CMK (cell line): ENCODE measurements at regions not wholly inside any gene's neighbourhood (a gene's known extent, or its start where the extent isn't known, plus 50 kb on each side); places are given as distances from the start of the nearest gene placed in this dataset.

ENCODE experiments used
- DNase-seq: peaks from one replicate; pipeline ENCODE4 v3.0.0-alpha.2; 2010; ENCODE audit warnings: low read depth

DNA sequence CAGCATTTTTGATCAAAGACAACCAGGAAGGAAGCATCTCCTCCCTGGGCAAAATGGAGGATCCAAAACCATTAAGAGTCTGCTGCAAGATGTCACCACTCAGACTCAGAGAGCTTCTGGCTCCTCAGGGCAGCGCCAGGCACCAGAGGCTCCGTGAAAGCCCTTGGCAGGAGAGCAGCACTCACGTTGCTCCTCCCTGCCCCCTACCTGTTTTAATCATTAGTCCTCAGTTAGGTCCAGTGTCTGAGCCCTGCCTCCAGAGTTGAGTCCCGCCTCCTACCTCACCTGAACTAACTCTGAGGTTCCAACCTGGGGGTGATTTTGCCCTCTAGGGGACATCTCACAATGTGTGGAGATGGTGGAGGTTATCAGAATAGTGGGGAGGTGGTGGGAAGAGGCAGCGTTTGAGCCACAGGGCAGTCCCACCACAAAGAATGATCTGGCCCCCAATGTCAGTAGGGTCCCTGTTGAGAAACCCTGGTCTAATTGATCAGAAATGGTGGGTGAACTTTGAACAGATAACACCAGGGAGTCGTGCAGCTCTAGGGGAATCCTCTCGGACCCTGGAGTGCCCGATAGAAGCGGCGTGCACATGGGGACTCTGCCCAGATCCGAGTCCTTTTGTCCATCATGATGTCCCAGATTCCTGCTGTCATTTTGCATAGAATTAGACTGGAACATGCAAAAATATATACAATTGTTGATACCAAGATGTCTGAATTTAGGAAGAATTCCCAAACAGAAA, 156.7 kb upstream of the DIO3 start:
- DNase-seq: no peak

DNA sequence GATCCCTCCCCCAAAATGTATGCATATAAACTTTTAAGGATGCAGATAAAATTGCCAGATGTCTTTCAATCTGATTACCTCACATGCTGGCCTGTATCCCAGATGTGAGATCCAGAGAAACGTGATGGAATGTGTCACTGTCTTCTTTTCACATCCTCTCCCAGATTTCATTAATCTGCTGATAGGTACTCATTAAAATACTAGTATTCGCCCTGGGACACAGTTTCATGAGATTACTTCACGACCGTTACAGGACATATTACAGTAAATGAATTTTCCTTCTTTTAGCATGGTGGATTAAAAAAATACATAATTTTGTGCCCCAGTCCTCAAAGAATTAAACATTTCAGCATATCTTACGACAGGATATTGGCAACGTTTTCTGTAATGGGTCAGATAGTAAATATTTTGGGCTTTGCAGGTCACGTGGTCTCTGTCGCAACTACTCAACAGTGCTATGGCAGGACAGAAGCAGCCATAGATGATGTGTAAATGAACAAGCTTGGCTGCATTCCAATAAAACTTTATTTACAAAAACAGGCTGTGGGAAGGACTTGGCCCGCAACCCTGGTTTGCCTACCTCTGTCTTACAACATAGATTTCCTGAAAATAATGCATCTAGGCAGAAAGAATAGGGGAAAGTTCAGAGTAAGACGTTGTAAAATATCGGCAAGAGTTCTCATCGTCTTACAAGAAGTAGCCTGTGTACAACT, 156.0 kb upstream of the DIO3 start:
- DNase-seq: no peak

DNA sequence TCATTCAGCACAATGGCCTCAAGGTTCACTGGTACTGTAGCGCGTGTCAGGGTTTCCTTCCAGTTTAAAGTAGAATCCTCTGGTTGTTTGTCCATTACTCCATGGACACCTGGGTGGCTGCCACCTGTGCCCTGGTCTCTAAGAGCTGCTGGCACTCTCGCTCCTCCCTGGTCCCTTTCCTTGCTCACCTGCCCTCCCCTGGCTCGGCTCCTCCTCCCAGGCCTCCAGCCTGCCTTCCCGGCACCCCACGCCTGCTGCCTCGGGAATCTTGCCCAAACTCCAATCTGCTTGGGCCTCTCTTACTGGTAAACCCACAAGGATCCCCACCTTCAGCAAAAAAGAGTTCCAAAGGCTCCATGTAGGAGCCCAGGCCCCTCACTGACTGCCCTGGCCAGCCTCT, 154.4 kb upstream of the DIO3 start:
- no peak for DNase-seq

DNA sequence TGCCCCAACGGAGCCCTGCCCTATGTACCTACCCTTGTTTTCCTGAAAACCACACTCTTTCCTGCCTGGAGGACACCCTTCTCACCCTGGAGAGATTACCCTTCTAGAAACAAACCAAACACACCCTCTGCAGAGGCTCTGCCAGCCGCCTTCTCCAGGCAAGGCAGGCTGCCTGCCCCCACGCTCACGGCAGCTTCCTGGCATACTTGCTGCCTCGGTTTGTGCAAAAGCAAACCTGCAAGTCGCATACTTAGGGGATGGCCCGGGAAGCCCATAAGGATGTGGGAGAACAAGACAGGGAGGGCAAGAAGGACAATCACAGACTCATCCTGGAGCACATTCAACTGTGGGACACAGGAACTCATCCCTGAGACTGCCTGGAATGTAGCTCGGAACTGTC, 154.0 kb upstream of the DIO3 start:
- DNase-seq: no peak

DNA sequence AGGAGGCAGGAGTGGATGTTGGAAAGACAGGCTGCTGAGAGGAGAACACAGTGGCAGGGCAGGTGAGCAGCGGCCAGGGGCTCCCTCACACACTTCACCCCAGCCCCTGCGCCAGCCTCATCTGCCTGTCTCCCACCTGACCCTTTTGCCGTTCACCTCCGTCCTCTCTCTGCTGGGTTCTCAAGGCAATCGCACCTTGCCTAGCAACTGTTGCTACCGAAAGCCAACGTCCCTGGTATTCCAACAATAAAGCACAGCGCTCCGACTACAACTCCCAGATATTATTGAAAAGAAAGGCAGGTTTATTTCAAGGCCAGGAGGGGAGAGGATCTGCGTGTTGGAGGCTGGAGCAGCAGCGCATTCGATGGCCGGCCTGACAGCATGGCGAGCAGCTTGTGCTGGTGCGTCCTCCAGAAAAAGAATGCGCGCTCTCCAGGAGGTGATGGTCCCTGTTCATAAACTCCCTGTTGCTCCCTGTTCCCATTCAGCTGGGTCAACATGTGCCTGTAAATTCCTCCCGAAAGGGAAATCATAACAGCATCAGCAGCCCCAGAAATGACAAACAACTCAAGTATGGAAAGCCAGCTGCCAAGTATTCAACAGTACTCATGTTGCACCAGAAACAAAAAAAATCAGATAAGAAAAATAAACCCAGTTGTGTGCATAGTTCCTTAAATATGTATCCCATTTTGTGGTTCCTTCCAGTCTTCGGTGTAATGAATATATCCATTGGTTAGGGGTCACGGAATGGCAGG, 153.0 kb upstream of the DIO3 start:
- no peak for DNase-seq

DNA sequence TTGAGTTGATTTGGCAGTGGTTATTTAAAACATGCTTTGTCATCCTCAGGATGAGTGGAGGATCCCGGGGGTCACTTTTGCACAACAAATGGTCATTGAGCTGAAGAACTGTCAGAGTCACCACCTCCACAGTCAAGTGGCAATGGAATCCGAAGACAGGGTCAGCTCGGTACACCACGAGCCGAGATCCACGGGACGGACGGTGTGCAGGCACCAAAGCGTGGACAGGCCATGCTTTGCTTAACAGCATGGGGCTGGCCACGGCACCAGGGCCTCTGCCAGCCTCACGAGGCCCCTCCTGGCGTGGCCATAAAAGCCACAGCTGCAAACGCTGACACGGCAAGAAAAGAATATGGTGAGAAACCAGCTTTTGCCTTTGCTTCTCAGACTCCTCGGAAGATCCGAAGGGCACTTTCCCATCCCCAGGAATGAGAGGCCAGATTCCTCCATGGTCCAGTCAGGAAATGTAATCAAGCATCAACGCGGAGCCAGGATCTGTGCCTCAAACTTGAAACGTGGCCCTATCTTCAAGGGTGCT, 152.2 kb upstream of the DIO3 start:
- DNase-seq: no peak

DNA sequence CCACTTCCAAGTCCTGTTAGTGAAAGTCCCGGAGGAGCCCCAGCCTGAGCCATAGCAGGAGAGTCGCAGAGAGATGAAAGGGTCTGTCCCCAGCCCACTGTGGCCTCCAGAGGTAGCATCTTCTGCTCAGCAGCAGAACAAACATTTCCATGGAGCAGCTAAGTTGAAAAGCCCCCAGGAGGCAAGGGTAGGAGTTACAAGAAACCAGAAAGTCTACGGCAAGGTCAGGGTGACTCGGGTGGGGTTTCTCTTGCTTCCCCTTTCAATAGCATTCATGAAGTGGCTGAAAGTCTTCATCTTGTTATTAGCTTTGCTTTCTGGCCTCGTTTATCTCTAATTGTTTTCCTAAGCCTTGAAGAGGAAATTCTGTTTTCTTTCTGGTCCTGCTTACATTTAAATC, 151.2 kb upstream of the DIO3 start:
- DNase-seq: no peak

DNA sequence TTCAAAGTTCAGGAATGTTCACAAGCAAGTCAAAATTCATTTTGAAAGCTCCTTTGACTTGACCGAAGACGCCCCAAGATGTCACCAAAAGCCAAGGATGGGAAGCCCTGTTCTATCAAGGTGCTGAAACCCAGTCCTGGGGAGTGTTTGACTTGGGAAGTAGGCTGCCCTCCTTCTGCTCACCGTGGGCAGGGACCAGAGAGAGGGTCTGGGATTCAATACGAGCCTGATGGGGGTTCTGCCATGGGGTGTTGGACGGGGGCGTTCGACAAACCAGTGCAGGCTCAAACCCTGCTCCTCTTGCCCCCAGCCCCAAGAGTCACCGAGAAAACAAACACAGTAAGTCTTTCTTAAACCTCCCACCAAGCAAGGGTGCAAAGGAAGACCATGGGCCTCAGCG, 150.1 kb upstream of the DIO3 start:
- no peak for DNase-seq

DNA sequence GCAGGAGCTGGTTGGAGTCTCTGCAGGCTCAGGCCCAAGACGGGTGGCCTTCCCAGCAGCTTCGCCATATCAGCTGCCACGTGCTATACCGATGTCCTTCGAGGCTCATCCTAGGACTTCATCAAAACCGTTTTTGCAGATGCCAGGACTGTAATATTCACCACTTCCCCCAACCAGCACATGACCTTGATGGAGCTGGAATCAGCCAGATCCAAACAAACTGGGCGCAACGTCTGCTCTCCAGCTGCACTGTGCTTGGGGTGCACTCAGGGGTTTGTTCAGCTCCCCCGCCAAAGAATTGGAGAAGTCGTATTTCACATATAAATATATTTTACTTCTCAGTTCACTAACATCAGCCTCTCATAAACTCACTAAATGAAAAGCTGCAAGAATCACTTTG, 149.5 kb upstream of the DIO3 start:
- DNase-seq: no peak

DNA sequence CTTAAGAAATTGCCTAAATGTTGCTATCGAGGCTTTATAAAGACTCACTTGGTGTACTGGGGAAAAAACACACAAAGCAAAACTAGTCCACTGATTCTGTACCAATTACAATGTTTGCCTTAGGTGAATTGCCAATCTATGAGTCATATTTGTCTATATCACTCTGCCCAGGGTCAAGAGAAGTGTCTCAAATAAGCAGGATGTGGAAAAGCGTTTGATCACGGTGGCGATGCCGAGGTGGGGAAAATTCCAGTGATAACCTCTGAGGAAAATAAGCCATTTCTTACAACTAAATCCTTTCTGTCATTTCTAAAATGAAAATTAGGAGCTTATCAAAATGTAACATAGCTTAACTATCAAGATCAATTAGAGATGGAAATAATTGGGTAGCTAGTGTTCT, 148.6 kb upstream of the DIO3 start:
- DNase-seq: no peak

DNA sequence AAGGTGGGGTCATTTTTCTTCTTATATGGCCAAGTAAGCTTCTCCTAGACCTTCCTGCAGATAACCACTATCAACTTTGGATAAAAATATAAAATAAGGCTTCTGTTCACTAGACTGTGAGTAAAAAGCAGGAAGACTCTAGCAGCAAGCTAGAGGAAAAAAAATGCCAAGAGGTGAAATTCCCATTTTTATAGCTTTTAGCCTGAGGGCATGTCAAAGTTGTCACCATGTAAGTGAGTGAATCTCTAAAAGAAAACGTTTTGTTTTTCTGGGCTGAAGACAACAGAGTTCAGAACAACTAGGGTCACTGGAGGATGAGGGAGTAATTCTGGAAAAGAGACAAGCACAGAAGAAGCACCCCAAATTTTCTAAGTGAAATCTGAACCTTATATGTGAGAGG, 143.9 kb upstream of the DIO3 start:
- no peak for DNase-seq

DNA sequence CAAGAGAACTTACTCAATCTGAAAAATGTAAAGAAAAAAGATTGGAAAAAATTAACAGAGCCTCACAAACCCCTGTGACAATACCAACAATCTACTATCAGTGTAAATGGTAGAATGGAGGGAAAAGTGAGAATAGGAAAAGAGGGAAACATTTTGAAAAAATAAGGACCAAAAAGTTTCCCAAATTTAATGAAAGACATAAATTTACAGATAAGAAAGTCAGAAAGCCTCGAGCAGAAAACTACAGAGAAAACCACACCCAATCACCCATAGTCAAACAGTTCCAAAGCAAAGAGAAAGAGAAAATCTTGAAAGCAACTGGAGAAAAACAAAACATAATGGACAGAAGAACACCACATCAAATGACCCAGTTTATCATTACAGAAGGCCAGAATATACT, 142.7 kb upstream of the DIO3 start:
- DNase-seq: no peak

DNA sequence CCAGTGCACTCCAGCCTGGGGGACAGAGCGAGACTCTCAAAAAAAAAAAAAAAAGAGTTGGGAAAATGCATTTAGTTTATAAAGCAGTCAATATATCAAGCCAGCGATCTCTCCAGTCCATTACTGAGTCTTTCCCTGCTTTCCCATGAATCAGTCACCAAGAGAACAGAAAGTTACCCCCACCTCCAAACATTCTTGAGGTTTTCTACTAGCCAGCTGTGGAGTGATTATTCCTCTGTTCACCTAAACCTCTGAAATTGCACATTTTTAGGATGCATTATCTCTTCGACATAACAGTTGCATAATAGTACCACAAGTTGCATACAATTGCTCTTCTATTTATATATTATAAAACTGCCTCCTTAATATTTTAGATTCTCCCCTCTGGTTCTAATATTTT, 134.8 kb upstream of the DIO3 start:
- no peak for DNase-seq

DNA sequence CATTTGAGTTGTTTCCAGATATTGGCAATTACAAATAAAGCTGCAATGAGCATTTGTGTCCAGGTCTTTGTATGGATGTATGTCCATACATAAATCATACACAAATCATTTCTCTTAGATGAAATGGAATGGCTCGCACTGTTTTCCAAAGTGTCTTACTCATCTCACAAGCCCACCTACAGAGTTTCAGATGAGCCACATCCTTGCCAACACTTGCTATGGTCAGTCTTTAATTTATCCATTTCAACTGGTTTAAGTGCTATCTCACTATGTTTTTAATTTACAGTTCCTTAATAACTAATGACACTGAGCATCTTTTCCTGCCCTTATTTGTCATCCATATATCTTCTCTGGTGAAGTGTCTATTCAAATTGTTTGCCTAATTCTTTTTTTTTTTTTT, 132.9 kb upstream of the DIO3 start:
- no peak for DNase-seq

DNA sequence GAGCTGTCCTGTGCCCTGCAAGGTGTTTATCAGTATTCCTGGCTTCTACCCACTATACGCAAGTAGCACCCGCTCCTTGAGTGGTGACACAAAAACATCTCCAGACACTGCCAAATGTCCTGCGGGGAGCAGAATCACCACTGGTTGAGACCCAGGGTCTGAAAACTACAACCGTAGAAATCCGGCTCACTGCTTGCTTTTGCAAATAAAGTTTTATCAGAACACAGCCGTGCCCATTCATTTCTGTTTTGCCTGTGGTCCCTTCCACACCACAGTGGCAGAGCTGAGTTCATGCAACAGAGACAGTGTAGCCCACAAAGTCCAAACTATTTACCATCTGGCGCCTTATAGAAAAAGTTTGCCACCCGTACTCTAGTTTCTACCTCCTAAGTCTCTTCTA, 125.7 kb upstream of the DIO3 start:
- no peak for DNase-seq

DNA sequence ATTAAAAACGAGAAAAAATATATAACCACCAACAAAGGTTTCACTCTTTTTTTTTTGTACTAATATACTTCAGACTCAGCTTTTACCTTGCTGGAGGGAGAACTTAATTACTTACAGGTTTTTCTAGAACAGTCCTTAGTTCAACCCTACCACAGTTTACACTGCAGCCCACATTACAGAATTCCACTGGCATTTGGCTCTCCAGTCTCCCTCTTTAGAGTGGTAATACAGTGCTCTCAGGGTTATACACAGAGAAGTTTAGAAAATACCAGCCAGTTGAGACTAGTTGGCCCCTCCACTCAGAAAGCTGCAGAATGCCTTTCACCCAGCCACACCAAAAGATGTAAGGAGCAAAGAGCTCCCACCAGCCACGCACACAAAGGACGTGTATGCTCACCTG, 122.3 kb upstream of the DIO3 start:
- no peak for DNase-seq

DNA sequence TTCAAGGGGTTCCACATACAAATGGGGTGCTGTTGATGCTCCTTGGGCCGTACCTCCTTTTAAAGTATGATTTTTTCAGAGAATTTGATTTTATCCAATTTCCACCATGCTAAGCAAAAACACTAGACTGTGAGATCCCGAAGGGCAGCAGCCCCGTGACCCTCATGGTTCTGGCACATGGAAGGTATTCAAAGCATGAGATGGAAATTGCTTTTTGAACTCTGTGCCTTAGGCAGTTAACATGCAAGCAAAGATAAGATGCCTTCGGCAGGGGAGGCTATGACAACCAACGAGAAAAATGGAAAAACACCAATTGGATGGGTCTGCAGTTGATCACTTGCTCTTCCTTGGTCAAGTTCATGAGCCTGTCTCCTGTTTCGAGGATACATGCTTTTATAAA, 120.8 kb upstream of the DIO3 start:
- no peak for DNase-seq

DNA sequence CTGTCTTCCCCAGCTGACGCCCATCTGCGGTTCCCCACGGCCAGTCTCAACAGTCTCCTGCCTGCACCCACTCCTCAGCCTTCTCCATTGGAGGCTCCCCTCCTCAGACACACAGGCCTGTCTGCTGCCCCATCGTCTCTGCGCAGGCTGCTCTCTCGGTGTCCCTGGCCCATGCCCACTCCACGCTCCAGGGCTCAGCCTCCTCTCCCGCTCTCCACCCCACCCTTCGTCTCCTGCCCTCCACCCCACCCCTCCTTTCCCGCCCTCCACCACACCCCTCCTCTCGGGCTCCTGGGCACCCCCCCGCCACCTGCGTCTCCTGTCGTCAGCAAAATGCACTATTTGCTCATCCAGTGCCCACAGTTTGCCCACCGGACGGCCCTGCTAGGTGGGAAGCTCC, 119.6 kb upstream of the DIO3 start:
- no peak for DNase-seq

DNA sequence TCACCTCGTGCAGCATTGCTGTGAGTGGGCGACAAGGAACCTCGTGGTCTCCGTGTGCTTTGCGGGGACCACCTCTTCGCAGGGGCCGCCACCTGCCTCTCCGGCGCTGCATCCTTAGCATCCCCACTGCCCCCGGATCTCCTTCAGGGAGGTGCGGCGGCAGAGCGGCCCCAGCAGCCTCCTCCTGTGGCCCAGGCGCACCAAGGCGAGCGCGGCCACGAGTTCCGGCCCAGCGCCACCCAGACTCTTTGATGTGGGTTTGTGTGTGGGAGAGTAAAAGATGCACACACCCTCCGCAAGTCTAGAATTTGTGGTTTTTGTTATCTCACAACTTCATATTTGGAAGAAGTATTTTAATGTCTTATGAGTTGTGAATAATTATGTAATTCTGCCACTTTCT, 118.8 kb upstream of the DIO3 start:
- peak; percentile 4 for DNase-seq

DNA sequence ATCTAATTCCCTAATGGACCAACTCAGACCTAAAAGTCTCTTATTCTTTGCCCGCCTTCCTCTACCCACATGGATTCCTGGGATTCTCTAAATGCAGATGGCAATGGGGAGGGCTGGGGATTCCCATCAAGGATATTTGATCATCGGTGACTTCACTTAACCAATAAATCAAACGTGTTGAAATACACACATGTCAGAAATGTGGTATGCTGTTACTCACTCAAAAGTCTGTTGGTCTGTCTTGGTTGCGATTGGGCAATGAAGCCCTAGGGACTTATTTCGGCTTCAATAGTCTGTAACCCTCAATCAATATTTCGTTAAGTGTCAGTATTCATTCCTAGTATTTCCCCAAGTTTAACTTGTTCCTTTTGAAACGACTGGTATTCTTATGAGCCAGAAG, 117.2 kb upstream of the DIO3 start:
- DNase-seq: no peak

DNA sequence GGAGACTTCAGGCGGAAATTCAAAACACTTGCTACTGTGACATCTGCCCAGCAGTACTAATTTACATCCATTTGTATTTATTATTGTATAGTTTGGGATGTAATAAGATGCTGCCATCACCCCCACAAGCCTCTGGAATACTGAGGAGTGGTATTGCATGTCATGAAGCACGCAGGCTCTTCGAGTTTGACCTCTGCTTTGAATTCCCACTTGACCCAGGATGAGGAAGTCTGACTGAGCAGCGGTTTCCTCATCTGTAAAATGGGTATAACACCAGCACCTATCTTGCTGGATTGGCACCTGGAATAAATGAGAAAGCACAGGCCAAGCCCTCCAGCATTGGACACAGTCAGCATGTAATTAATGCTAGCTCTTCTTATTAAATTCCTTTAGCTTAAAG, 116.0 kb upstream of the DIO3 start:
- no peak for DNase-seq

DNA sequence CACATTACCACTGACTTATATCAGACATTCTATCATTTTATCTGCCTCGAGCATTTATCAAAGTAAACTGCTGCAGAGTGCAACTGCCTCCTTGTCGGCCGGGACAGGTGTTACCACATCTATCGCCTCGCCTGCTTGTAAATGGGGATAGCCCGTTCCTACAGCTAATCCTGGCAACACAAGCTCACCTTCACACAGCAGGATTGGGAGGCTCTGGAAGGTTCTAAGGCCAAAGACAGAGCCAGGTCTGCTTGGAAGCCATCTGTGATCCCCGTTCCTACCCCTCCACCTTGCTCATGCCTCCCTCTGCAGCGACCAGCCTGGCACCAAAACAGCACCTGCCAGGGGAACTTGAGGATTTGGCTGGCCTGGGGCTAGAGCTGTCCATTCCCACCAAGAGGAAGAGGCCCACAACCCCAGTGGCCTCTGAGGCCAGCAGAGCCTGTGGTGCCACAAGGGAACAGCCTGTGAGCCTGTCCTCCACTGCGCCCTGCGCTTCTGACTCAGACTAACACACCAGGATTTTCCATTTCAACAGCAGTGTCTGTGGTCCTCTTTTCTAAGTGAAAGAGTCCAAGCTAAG, 114.8 kb upstream of the DIO3 start:
- DNase-seq: no peak

DNA sequence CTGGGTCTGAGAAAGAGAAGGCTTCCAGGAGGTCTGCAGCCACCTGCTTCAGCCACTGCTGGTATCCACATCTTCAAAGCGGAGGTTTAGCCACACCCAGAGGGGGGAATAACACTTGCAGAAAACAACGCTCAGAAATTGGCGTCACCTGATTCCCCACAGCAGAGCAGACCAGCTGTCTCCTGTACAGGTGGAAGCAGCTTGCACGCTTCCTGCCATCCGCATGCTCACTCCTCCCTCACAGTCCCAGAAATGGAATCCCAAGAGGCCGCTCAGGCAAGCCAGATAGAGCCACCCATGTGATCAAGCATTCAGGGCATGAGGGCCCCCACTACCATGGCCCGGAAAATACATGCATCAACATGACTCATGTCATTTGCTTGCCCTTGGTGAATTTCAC, 112.2 kb upstream of the DIO3 start:
- no peak for DNase-seq
